Uterus (tissue), 3 donors: ENCODE measurements at regions not wholly inside any gene's neighbourhood (a gene's known extent, or its start where the extent isn't known, plus 50 kb on each side); places are given as distances from the start of the nearest gene placed in this dataset.
A peak's percentile ranks its signal among the peaks of the same experiment; 100 is the strongest.

Experiments used
- DNase-seq, 2 donors: peaks; one replicate each; pipeline ENCODE4 v3.0.0-alpha.2; 2019 to 2020
- H3K27ac ChIP-seq, 2 donors: fragments of 200-600 bp; sonication (generic); 1 replicate in 1 of 2; 2 replicates in 1 of 2; pipeline ENCODE4 v1.5.1; 2016 to 2018
- H3K27me3 ChIP-seq, 2 donors: fragments of 200-600 bp; sonication (generic); one replicate each; pipeline ENCODE4 v1.5.1; 2018 to 2019; ENCODE audit warnings: control low read depth in 1 of 2
- H3K36me3 ChIP-seq, 2 donors: fragments of 200-600 bp; sonication (generic); one replicate each; pipeline ENCODE4 v1.5.1; 2019; ENCODE audit warnings: control low read depth in 1 of 2
- H3K4me1 ChIP-seq, 2 donors: fragments of 200-600 bp; sonication (generic); one replicate each; pipeline ENCODE4 v1.5.1; 2018 to 2019; ENCODE audit warnings: control low read depth in 1 of 2
- H3K4me3 ChIP-seq, 2 donors: fragments of 200-600 bp; sonication (generic); 1 replicate in 1 of 2; 2 replicates in 1 of 2; pipeline ENCODE4 v1.5.1; 2018 to 2019; ENCODE audit warnings: mild to moderate bottlenecking in 1 of 2
- H3K9me3 ChIP-seq, 2 donors: fragments of 200-600 bp; sonication (generic); one replicate each; pipeline ENCODE4 v1.5.1; 2019; ENCODE audit warnings: control low read depth in 1 of 2
- CTCF ChIP-seq, 4 experiments: fragments of 200-600 bp in 2 of 4; fragments of 450-650 bp in 2 of 4; sonication (generic) in 2 of 4; IDR thresholded peaks; one replicate each; pipeline ENCODE4 v1.5.1; 2016 to 2019; ENCODE audit warnings: antibody characterized with exemption in 4 of 4, mild to moderate bottlenecking in 2 of 4, moderate library complexity in 1 of 4
- POLR2A ChIP-seq, 2 donors: fragments of 450-650 bp; IDR thresholded peaks; one replicate each; pipeline ENCODE4 v1.6.1; 2016; ENCODE audit warnings: antibody characterized with exemption in 2 of 2, mild to moderate bottlenecking in 1 of 2, moderate library complexity in 1 of 2
- intact Hi-C: fragments of 100-400 bp; cut with DNase I; formaldehyde crosslinking; loops from one replicate; pipeline ENCODE4 v1.15.1; 2023; ENCODE audit warnings: low total_unique reads
- donor health status: DM: yes; HTN: yes; CAD: no.

GRCh38 chr11:121928597-121929580, 187.1 kb downstream of the BLID start:
- Histone ChIP-seq H3K36me3 (no peaks in the 10 kb centered on the region), H3K27ac (no peak overlapping the region), H3K4me3 (peak overlapping the region; percentile 9 to 33), H3K27me3 (no peaks in the 10 kb centered on the region), H3K4me1 (no peaks in the 10 kb centered on the region), H3K9me3 (no peaks in the 10 kb centered on the region)
- DNase-seq = no peak
- intact Hi-C loops = no loop called here
- TF ChIP-seq POLR2A (IDR thresholded peaks at IDR 0.05) (no peak), CTCF (IDR thresholded peaks at IDR 0.05) (no peak)

- no peak for DNase-seq
- no peak overlapping the region for H3K4me3 ChIP-seq
- no peaks in the 10 kb centered on the region for H3K27me3 ChIP-seq
- H3K27ac ChIP-seq = no peak overlapping the region
- no peaks in the 10 kb centered on the region for H3K36me3 ChIP-seq
- H3K9me3 ChIP-seq = no peaks in the 10 kb centered on the region
- H3K4me1 ChIP-seq = no peaks in the 10 kb centered on the region
- no peak for TF ChIP-seq POLR2A (IDR thresholded peaks at IDR 0.05)
- no peak for TF ChIP-seq CTCF (IDR thresholded peaks at IDR 0.05)
- intact Hi-C loops = no loop called here
Observed at GRCh38 chr11:121927789-121928188, 188.2 kb downstream of the BLID start.

GRCh38 chr11:121927097-121927785, 188.8 kb downstream of the BLID start:
- intact Hi-C loops = no loop called here
- DNase-seq = no peak
- Histone ChIP-seq H3K4me1 (no peaks in the 10 kb centered on the region), H3K9me3 (no peaks in the 10 kb centered on the region), H3K4me3 (no peak overlapping the region), H3K27ac (no peak overlapping the region), H3K36me3 (no peaks in the 10 kb centered on the region), H3K27me3 (no peaks in the 10 kb centered on the region)
- no peak for TF ChIP-seq CTCF (IDR thresholded peaks at IDR 0.05)
- no peak for TF ChIP-seq POLR2A (IDR thresholded peaks at IDR 0.05)

- H3K27me3 ChIP-seq = no peaks in the 10 kb centered on the region
- intact Hi-C loops = no loop called here
Observed at GRCh38 chr11:121924191-121924590, 191.8 kb downstream of the BLID start.

More at GRCh38 chr11:121924191-121924590, 191.8 kb downstream of the BLID start:
- H3K4me3 ChIP-seq = no peak overlapping the region
- no peaks in the 10 kb centered on the region for H3K4me1 ChIP-seq
- H3K9me3 ChIP-seq = no peaks in the 10 kb centered on the region
- H3K27ac ChIP-seq = no peak overlapping the region
- no peaks in the 10 kb centered on the region for H3K36me3 ChIP-seq
- TF ChIP-seq POLR2A (IDR thresholded peaks at IDR 0.05) (no peak), CTCF (IDR thresholded peaks at IDR 0.05) (no peak)
- no peak for DNase-seq
